ENCODE measurements at regions not wholly inside any gene's neighbourhood (a gene's known extent, or its start where the extent isn't known, plus 50 kb on each side); places are given as distances from the start of the nearest gene placed in this dataset.

GRCh38 chr6:166046226-166046625 is 121.4 kb downstream of the TBXT start:
- H3K9me3 Mint-ChIP-seq (ENCODE audit: insufficient read depth) = no peaks in the 10 kb centered on the region
- TF ChIP-seq CTCF (IDR thresholded peaks at IDR 0.05) = no peak
- TF ChIP-seq EZH2 (IDR thresholded peaks at IDR 0.05; ENCODE audit: borderline replicate concordance, insufficient read depth, low read depth, low read length, poor library complexity, severe bottlenecking) = no peak
- Histone ChIP-seq H3K36me3 (replicated peaks in 1 of 2; ENCODE audit: control extremely low read depth in 1 of 2, control insufficient read depth in 1 of 2, extremely low read depth in 1 of 2, insufficient read depth in 2 of 2, low read length in 1 of 2) (no peaks in the 10 kb centered on the region), H3K9me3 (ENCODE audit: control extremely low read depth in 1 of 3, control insufficient read depth in 2 of 3, insufficient read depth in 1 of 3, low read length in 2 of 3) (no peaks in the 10 kb centered on the region), H3K27me3 (replicated peaks in 1 of 4; ENCODE audit: control extremely low read depth in 1 of 4, control insufficient read depth in 3 of 4, insufficient read depth in 4 of 4, low read length in 3 of 4) (no peaks in the 10 kb centered on the region), H3K4me2 (replicated peaks; ENCODE audit: low read depth, low read length, poor library complexity, severe bottlenecking) (no peak overlapping the region), H3K27ac (ENCODE audit: low read length in 2 of 2) (no peak overlapping the region), H3K79me2 (ENCODE audit: control insufficient read depth, insufficient read depth, low read length) (no peaks in the 10 kb centered on the region), H3K9ac (ENCODE audit: low read length) (no peak overlapping the region), H4K20me1 (ENCODE audit: control insufficient read depth, insufficient read depth, low read length, poor library complexity, severe bottlenecking) (no peaks in the 10 kb centered on the region), H3K4me1 (ENCODE audit: control insufficient read depth in 2 of 2, insufficient read depth in 2 of 2, low read length in 2 of 2) (no peaks in the 10 kb centered on the region), H2AFZ (ENCODE audit: insufficient read depth, low read depth, low read length, poor library complexity, severe bottlenecking) (no peak overlapping the region), H3K4me3 (ENCODE audit: control extremely low read depth in 1 of 5, extremely low read depth in 1 of 5, insufficient read depth in 1 of 5, low read depth in 2 of 5, low read length in 4 of 5) (no peak overlapping the region)
- ATAC-seq (ENCODE audit: low read depth) = no peak
- H3K4me1 Mint-ChIP-seq = no peaks in the 10 kb centered on the region
- ChIA-PET POLR2A (no interaction called here), CTCF (no interaction called here)
- intact Hi-C loops (cut with micrococcal nuclease) = no loop called here
- WGBS (ENCODE audit: insufficient coverage) = 88% methylated on average over 1 of the region's 2 CpGs
- H3K4me3 Mint-ChIP-seq = no peak overlapping the region
- no peak for DNase-seq
- H3K27me3 Mint-ChIP-seq = peaks cover 7% of the 10 kb centered on the region
- no peak overlapping the region for H3K27ac Mint-ChIP-seq

DNA sequence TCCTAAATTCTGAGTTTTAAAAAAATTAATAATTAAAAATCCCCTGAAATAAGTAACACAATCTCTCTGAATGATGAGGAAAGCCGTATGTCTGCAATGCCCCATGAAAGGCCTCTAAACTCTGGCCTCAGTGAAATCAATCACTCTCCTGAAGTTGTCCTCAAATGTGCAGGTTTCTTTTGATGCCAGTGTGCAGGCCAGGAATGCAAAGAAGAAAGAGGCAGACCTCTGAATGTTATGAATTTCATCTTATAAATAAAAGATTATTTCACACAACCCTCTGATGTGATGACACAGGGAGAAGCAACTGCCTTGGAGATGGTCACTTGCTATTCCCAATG is 121.8 kb downstream of the TBXT start:
- no peaks in the 10 kb centered on the region for H3K79me2 ChIP-seq (ENCODE audit: control insufficient read depth, insufficient read depth, low read length)
- H3K4me3 Mint-ChIP-seq = no peak overlapping the region
- intact Hi-C loops (cut with micrococcal nuclease) = no loop called here
- no peaks in the 10 kb centered on the region for H3K36me3 ChIP-seq (replicated peaks in 1 of 2; ENCODE audit: control extremely low read depth in 1 of 2, control insufficient read depth in 1 of 2, extremely low read depth in 1 of 2, insufficient read depth in 2 of 2, low read length in 1 of 2)
- no peak overlapping the region for H3K9ac ChIP-seq (ENCODE audit: low read length)
- H3K4me1 Mint-ChIP-seq = no peaks in the 10 kb centered on the region
- no peaks in the 10 kb centered on the region for H3K4me1 ChIP-seq (ENCODE audit: control insufficient read depth in 2 of 2, insufficient read depth in 2 of 2, low read length in 2 of 2)
- H3K9me3 Mint-ChIP-seq (ENCODE audit: insufficient read depth) = no peaks in the 10 kb centered on the region
- no CpG with 5 or more reads among the region's 1 CpG for WGBS (ENCODE audit: insufficient coverage)
- no peak for ATAC-seq (ENCODE audit: low read depth)
- H4K20me1 ChIP-seq (ENCODE audit: control insufficient read depth, insufficient read depth, low read length, poor library complexity, severe bottlenecking) = no peaks in the 10 kb centered on the region
- no peak overlapping the region for H3K4me2 ChIP-seq (replicated peaks; ENCODE audit: low read depth, low read length, poor library complexity, severe bottlenecking)
- no peaks in the 10 kb centered on the region for H3K9me3 ChIP-seq (ENCODE audit: control extremely low read depth in 1 of 3, control insufficient read depth in 2 of 3, insufficient read depth in 1 of 3, low read length in 2 of 3)
- no peak for DNase-seq
- no peak overlapping the region for H3K27ac ChIP-seq (ENCODE audit: low read length in 2 of 2)
- peaks cover 7% of the 10 kb centered on the region for H3K27me3 Mint-ChIP-seq
- no peak overlapping the region for H3K4me3 ChIP-seq (ENCODE audit: control extremely low read depth in 1 of 5, extremely low read depth in 1 of 5, insufficient read depth in 1 of 5, low read depth in 2 of 5, low read length in 4 of 5)
- H3K27me3 ChIP-seq (replicated peaks in 1 of 4; ENCODE audit: control extremely low read depth in 1 of 4, control insufficient read depth in 3 of 4, insufficient read depth in 4 of 4, low read length in 3 of 4) = no peaks in the 10 kb centered on the region
- no peak overlapping the region for H3K27ac Mint-ChIP-seq
- no peak overlapping the region for H2AFZ ChIP-seq (ENCODE audit: insufficient read depth, low read depth, low read length, poor library complexity, severe bottlenecking)
- TF ChIP-seq CTCF (IDR thresholded peaks at IDR 0.05) (no peak), EZH2 (IDR thresholded peaks at IDR 0.05; ENCODE audit: borderline replicate concordance, insufficient read depth, low read depth, low read length, poor library complexity, severe bottlenecking) (no peak)
- ChIA-PET POLR2A (no interaction called here), CTCF (no interaction called here)

Measured in B cell (primary cell).